ENCODE measurements at regions not wholly inside any gene's neighbourhood (a gene's known extent, or its start where the extent isn't known, plus 50 kb on each side); places are given as distances from the start of the nearest gene placed in this dataset.

GRCh38 chr4:59086410-59086809 lies 1976.2 kb upstream of the IGFBP7 start:
- DNase-seq = no peak

GRCh38 chr4:59091146-59092142 lies 1981.3 kb upstream of the IGFBP7 start:
- peak; percentile 16 for DNase-seq

- DNase-seq = no peak
Measured at GRCh38 chr4:59094505-59094904, 1984.3 kb upstream of the IGFBP7 start.

- no peak for DNase-seq
Measured at GRCh38 chr4:59102311-59102710, 1992.1 kb upstream of the IGFBP7 start.

- no peak for DNase-seq
Measured at GRCh38 chr4:59120287-59120814, 2010.2 kb upstream of the IGFBP7 start.

GRCh38 chr4:59122626-59123025 lies 2012.4 kb upstream of the IGFBP7 start:
- no peak for DNase-seq

GRCh38 chr4:59126159-59126558 lies 2016.0 kb upstream of the IGFBP7 start:
- DNase-seq = no peak

GRCh38 chr4:59127006-59127405 lies 2016.8 kb upstream of the IGFBP7 start:
- no peak for DNase-seq

GRCh38 chr4:59127743-59128142 lies 2017.6 kb upstream of the IGFBP7 start:
- no peak for DNase-seq

GRCh38 chr4:59135248-59135985 lies 2025.2 kb upstream of the IGFBP7 start:
- no peak for DNase-seq

- no peak for DNase-seq
Measured at GRCh38 chr4:59161249-59161648, 2038.9 kb upstream of the ADGRL3 start.

- no peak for DNase-seq
Measured at GRCh38 chr4:59175617-59176016, 2024.5 kb upstream of the ADGRL3 start.

GRCh38 chr4:59179372-59179771 lies 2020.8 kb upstream of the ADGRL3 start:
- DNase-seq = no peak

GRCh38 chr4:59180161-59180560 lies 2020.0 kb upstream of the ADGRL3 start:
- DNase-seq = no peak

- DNase-seq = no peak
Measured at GRCh38 chr4:59180969-59181368, 2019.2 kb upstream of the ADGRL3 start.

GRCh38 chr4:59195839-59196238 lies 2004.3 kb upstream of the ADGRL3 start:
- DNase-seq = no peak

GRCh38 chr4:59200992-59201391 lies 1999.1 kb upstream of the ADGRL3 start:
- DNase-seq = no peak

- no peak for DNase-seq
Measured at GRCh38 chr4:59217910-59218631, 1982.1 kb upstream of the ADGRL3 start.

GRCh38 chr4:59222221-59222620 lies 1977.9 kb upstream of the ADGRL3 start:
- no peak for DNase-seq

GRCh38 chr4:59223292-59223941 lies 1976.7 kb upstream of the ADGRL3 start:
- no peak for DNase-seq

- no peak for DNase-seq
Measured at GRCh38 chr4:59238212-59238611, 1961.9 kb upstream of the ADGRL3 start.

- no peak for DNase-seq
Measured at GRCh38 chr4:59240011-59240410, 1960.1 kb upstream of the ADGRL3 start.
